Peyer's patch (tissue), 4 donors: ENCODE measurements at regions not wholly inside any gene's neighbourhood (a gene's known extent, or its start where the extent isn't known, plus 50 kb on each side); places are given as distances from the start of the nearest gene placed in this dataset.

Source experiments
- CTCF ChIP-seq, 6 experiments: fragments of 450-650 bp in 4 of 6; fragments of 200-600 bp in 2 of 6; sonication (generic) in 1 of 6; IDR thresholded peaks; one replicate each; pipeline ENCODE4 v1.5.1; 2017 to 2019; ENCODE audit warnings: antibody characterized with exemption in 6 of 6, mild to moderate bottlenecking in 3 of 6, moderate library complexity in 1 of 6
- POLR2A ChIP-seq, 2 donors: fragments of 450-650 bp; IDR thresholded peaks; one replicate each; pipeline ENCODE4 v1.5.1; 2017; ENCODE audit warnings: antibody characterized with exemption in 2 of 2, mild to moderate bottlenecking in 2 of 2, moderate library complexity in 2 of 2

DNA sequence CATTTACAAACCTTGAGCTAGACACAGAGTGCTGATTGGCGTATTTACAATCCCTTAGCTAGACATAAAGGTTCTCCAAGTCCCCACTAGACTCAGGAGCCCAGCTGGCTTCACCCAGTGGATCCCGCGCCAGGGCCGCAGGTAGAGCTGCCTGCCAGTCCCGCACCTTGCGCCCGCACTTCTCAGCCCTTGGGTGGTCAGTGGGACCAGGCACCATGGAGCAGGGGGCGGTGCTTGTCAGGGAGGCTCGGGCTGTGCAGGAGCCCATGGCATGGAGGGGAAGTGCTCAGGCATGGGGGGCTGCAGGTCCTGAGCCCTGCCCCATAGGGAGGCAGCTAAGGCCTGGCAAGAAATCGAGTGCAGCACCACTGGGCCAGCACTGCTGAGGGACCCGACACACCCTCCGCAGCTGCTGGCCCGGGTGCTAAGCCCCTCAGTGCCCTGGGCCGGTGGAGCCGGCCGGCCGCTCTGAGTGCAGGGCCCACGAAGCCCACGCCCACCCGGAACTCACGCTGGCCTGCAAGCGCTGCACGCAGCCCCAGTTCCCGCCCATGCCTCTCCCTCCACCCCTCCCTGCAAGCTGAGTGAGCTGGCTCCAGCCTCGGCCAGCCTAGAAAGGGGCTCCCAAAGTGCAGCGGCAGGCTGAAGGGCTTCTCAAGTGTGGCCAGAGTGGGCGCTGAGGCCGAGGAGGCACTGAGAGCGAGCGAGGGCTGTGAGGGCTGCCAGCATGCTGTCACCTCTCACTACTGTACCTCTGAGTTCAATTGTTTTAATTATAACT, 1213.9 kb downstream of the OTOL1 start:
- TF ChIP-seq POLR2A (IDR thresholded peaks at IDR 0.05) (no peak), CTCF (IDR thresholded peaks at IDR 0.05) (no peak)
